ENCODE measurements at regions not wholly inside any gene's neighbourhood (a gene's known extent, or its start where the extent isn't known, plus 50 kb on each side); places are given as distances from the start of the nearest gene placed in this dataset.

DNA sequence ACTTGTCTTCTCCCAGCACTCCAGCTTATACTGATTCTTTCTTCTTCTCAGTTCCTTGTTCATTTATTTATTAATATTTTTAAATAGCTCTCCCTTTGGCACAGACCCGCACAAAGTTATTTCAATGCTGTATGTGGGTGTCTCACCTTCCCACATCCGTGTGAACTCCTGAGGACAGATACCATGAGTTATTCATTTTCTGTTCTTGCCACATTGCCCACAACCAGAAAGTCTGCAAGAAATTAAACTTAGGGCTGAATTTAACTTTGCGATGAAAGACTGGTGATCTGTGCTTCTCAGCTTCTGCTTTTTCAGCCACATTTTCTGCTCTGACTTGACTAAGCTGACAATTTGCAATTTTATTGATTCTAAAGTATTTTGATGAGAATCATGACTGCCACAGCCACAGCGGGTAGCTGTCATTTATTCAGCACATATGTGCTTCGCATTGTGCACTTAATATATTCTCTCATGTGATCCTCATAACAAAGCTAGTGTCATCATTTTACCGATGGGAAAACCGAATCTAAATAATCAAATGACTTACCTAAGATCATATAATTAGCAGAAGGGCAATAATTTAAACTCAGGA is 569.8 kb downstream of the EDEM1 start:
- H3K4me1 ChIP-seq: no peaks in the 10 kb centered on the region
- WGBS, 2 donors: 77 to 90% methylated on average over 7 of the region's 7 CpGs
- no peak for DNase-seq

DNA sequence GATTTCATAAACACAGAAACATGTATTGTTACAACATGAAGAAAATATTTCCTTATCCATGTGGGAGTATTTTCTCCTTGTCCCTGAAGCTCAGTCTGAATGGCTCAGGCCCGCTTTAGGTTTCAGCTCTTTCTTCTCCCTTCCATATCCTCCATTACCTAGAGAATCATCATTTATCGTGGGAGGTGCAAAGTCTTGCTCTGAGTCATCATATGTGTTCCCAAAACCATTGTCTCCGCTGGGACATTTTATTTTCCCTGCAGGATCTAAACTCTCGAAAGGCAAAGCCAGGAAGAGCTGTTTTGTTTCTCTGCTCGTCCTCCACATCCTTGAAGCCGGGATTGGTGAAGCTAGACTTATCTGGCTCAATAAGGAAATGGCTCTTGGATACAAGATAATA is 571.2 kb downstream of the EDEM1 start:
- H3K36me3 ChIP-seq: no peaks in the 10 kb centered on the region
- WGBS, 2 donors: 84 to 86% methylated on average over 6 of the region's 6 CpGs
- intact Hi-C loops (cut with DNase I): no loop called here
- TF ChIP-seq POLR2A (IDR thresholded peaks at IDR 0.05): no peak
- TF ChIP-seq, protein P1, sequence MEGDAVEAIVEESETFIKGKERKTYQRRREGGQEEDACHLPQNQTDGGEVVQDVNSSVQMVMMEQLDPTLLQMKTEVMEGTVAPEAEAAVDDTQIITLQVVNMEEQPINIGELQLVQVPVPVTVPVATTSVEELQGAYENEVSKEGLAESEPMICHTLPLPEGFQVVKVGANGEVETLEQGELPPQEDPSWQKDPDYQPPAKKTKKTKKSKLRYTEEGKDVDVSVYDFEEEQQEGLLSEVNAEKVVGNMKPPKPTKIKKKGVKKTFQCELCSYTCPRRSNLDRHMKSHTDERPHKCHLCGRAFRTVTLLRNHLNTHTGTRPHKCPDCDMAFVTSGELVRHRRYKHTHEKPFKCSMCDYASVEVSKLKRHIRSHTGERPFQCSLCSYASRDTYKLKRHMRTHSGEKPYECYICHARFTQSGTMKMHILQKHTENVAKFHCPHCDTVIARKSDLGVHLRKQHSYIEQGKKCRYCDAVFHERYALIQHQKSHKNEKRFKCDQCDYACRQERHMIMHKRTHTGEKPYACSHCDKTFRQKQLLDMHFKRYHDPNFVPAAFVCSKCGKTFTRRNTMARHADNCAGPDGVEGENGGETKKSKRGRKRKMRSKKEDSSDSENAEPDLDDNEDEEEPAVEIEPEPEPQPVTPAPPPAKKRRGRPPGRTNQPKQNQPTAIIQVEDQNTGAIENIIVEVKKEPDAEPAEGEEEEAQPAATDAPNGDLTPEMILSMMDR (IDR thresholded peaks at IDR 0.05): no peak
- no peak for TF ChIP-seq POLR2AphosphoS5 (IDR thresholded peaks at IDR 0.05)
- TF ChIP-seq EP300 (IDR thresholded peaks at IDR 0.05): no peak
- H3K27me3 ChIP-seq: no peaks in the 10 kb centered on the region
- H3K4me1 ChIP-seq: no peaks in the 10 kb centered on the region
- H3K4me3 ChIP-seq: no peak overlapping the region
- no peak for DNase-seq
- H3K9me3 ChIP-seq: no peaks in the 10 kb centered on the region
- no peak overlapping the region for H3K27ac ChIP-seq

More for the DNA sequence above, 569.8 kb downstream of the EDEM1 start:
- Histone ChIP-seq H3K9me3 (no peaks in the 10 kb centered on the region), H3K4me3 (no peak overlapping the region), H3K36me3 (no peaks in the 10 kb centered on the region), H3K27ac (no peak overlapping the region), H3K27me3 (no peaks in the 10 kb centered on the region)
- intact Hi-C loops (cut with DNase I): no loop called here
- TF ChIP-seq POLR2A (IDR thresholded peaks at IDR 0.05) (no peak), EP300 (IDR thresholded peaks at IDR 0.05) (no peak), POLR2AphosphoS5 (IDR thresholded peaks at IDR 0.05) (no peak)
- TF ChIP-seq, protein P1 (IDR thresholded peaks at IDR 0.05): no peak

DNA sequence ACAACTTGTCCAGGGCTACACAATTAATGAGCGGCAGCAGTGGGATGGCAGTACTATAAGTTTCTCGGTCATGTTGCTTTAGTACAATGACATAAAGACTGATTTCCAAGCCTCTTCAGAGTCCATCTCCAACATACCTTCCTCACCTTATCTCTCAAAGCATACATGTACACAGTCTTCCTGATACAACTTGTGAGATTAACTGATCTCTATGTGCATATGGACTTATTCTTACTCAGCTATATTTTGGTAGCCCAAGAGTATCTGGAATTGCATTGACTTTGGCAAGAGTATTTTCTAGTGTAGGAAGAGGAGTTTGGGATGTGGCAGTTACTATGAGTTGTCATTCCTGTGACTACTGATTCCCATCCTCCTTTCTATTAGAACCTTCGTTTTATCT is 575.0 kb downstream of the EDEM1 start:
- intact Hi-C loops (cut with DNase I): no loop called here
- 87 to 90% methylated on average over 3 of the region's 3 CpGs for WGBS, 2 donors
- TF ChIP-seq POLR2AphosphoS5 (IDR thresholded peaks at IDR 0.05): no peak
- TF ChIP-seq, protein P1 (IDR thresholded peaks at IDR 0.05): no peak
- no peak for TF ChIP-seq POLR2A (IDR thresholded peaks at IDR 0.05)
- TF ChIP-seq EP300 (IDR thresholded peaks at IDR 0.05): no peak

DNA sequence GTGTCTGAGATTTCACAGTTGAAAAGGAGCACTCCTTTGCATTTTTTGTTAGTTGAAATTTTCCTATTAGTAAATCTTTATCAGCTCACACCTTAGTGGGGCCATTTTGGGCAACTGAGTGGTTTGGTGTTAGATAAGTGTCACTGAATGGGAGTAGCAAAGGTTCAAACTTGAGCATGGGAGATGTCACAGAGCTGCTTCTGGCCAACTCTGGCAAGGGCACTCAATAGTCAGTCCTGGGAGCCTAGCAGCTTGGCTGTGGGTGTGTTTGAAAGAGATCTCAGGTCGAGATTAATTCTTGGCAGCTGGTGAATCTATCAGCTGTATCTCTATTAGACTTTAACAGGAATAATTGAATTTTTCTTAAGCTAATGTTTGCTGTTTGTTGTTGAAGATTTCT is 579.3 kb downstream of the EDEM1 start:
- Histone ChIP-seq H3K4me1 (no peaks in the 10 kb centered on the region), H3K27me3 (no peaks in the 10 kb centered on the region), H3K9me3 (no peaks in the 10 kb centered on the region), H3K27ac (no peak overlapping the region), H3K4me3 (no peak overlapping the region), H3K36me3 (no peaks in the 10 kb centered on the region)
- intact Hi-C loops (cut with DNase I): no loop called here
- TF ChIP-seq EP300 (IDR thresholded peaks at IDR 0.05) (no peak), POLR2A (IDR thresholded peaks at IDR 0.05) (no peak), POLR2AphosphoS5 (IDR thresholded peaks at IDR 0.05) (no peak)
- TF ChIP-seq, protein P1 (IDR thresholded peaks at IDR 0.05): no peak
- DNase-seq: no peak
- WGBS, 2 donors: 18 to 48% methylated on average over 1 of the region's 1 CpG

More for the DNA sequence above, 575.0 kb downstream of the EDEM1 start:
- no peak for DNase-seq
- Histone ChIP-seq H3K27ac (no peak overlapping the region), H3K9me3 (no peaks in the 10 kb centered on the region), H3K4me1 (no peaks in the 10 kb centered on the region), H3K36me3 (no peaks in the 10 kb centered on the region), H3K27me3 (no peaks in the 10 kb centered on the region), H3K4me3 (no peak overlapping the region)

DNA sequence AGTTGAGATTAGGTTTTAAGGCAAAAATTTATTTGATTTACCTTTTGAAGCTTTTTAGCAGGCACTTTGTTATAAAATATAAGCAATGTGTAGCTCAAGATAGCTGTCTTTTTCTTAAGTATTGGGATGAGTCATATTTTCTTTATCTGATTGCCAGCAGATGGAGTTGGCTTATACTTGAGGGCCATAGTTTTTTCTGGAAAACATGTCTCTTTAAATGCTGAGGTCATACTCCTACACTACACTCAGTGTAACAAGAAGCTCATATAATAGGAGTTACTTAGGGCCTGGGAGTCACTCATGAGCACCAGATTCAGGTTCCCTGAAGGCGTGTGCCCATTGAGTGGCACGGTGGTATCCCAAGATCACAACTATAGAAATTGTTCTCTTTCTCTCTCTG is 579.8 kb downstream of the EDEM1 start:
- Histone ChIP-seq H3K4me1 (no peaks in the 10 kb centered on the region), H3K4me3 (no peak overlapping the region), H3K36me3 (no peaks in the 10 kb centered on the region), H3K27ac (no peak overlapping the region), H3K27me3 (no peaks in the 10 kb centered on the region), H3K9me3 (no peaks in the 10 kb centered on the region)
- TF ChIP-seq POLR2A (IDR thresholded peaks at IDR 0.05) (no peak), POLR2AphosphoS5 (IDR thresholded peaks at IDR 0.05) (no peak), EP300 (IDR thresholded peaks at IDR 0.05) (no peak)
- TF ChIP-seq, protein P1 (IDR thresholded peaks at IDR 0.05): no peak
- 87 to 98% methylated on average over 2 of the region's 2 CpGs for WGBS, 2 donors
- no peak for DNase-seq
- intact Hi-C loops (cut with DNase I): no loop called here
